Muscle of leg (tissue), 3 donors: ENCODE measurements at regions not wholly inside any gene's neighbourhood (a gene's known extent, or its start where the extent isn't known, plus 50 kb on each side); places are given as distances from the start of the nearest gene placed in this dataset.

Experiments
- DNase-seq: peaks from one replicate; pipeline ENCODE4 v3.0.0; 2013
- H3K27ac ChIP-seq: one replicate; pipeline ENCODE4 v1.5.1; 2013; ENCODE audit warnings: mild to moderate bottlenecking, low read length, control low read depth
- H3K27me3 ChIP-seq: one replicate; pipeline ENCODE4 v1.6.1; 2013; ENCODE audit warnings: low read length; ENCODE audit not compliant: control insufficient read depth, insufficient read depth
- H3K36me3 ChIP-seq: one replicate; pipeline ENCODE4 v1.6.1; 2013; ENCODE audit warnings: low read length; ENCODE audit not compliant: control insufficient read depth, insufficient read depth
- H3K4me1 ChIP-seq: one replicate; pipeline ENCODE4 v1.6.1; 2013; ENCODE audit warnings: low read length; ENCODE audit not compliant: control insufficient read depth, insufficient read depth
- H3K4me3 ChIP-seq: one replicate; pipeline ENCODE4 v1.5.1; 2013; ENCODE audit warnings: low read length, control low read depth
- H3K9me3 ChIP-seq: replicated peaks from 2 replicates; pipeline ENCODE4 v1.6.1; 2013; ENCODE audit warnings: low read depth, low read length; ENCODE audit not compliant: control insufficient read depth
- WGBS: methylation state at CpG from one replicate; pipeline ENCODE4 v1.1.5; 2013; ENCODE audit warnings: missing lambda C conversion rate; ENCODE audit not compliant: insufficient coverage; 5-methylcytosine and 5-hydroxymethylcytosine counted together

GRCh38 chr6:45812922-45813321 lies 202.7 kb downstream of the CLIC5 start:
- WGBS, result 43% methylated on average over 4 of the region's 6 CpGs
- H3K36me3 ChIP-seq, result no peaks in the 10 kb centered on the region
- no peak overlapping the region for H3K4me3 ChIP-seq
- no peaks in the 10 kb centered on the region for H3K9me3 ChIP-seq
- peaks cover 8% of the 10 kb centered on the region for H3K4me1 ChIP-seq
- no peak overlapping the region for H3K27ac ChIP-seq
- DNase-seq, result peak; percentile 60
- H3K27me3 ChIP-seq, result no peaks in the 10 kb centered on the region

- peaks cover 8% of the 10 kb centered on the region for H3K4me1 ChIP-seq
- no peaks in the 10 kb centered on the region for H3K27me3 ChIP-seq
- no peak overlapping the region for H3K27ac ChIP-seq
- no peaks in the 10 kb centered on the region for H3K9me3 ChIP-seq
- no peak overlapping the region for H3K4me3 ChIP-seq
- WGBS, result no CpG with 5 or more reads among the region's 1 CpG
- no peak for DNase-seq
- H3K36me3 ChIP-seq, result no peaks in the 10 kb centered on the region
These were observed 206.7 kb downstream of the CLIC5 start for GRCh38 chr6:45808917-45809316.

- 40% methylated on average over 1 of the region's 7 CpGs for WGBS
- Histone ChIP-seq H3K4me3 (no peak overlapping the region), H3K9me3 (no peaks in the 10 kb centered on the region), H3K4me1 (peaks cover 8% of the 10 kb centered on the region), H3K27ac (no peak overlapping the region), H3K36me3 (no peaks in the 10 kb centered on the region), H3K27me3 (no peaks in the 10 kb centered on the region)
- no peak for DNase-seq
These were observed 207.5 kb downstream of the CLIC5 start for GRCh38 chr6:45808042-45808645.

GRCh38 chr6:45807311-45808041 lies 208.2 kb downstream of the CLIC5 start:
- Histone ChIP-seq H3K4me1 (peaks cover 5% of the 10 kb centered on the region), H3K27ac (no peak overlapping the region), H3K36me3 (no peaks in the 10 kb centered on the region), H3K27me3 (no peaks in the 10 kb centered on the region), H3K4me3 (no peak overlapping the region), H3K9me3 (no peaks in the 10 kb centered on the region)
- no peak for DNase-seq
- no CpG with 5 or more reads among the region's 4 CpGs for WGBS

GRCh38 chr6:45806172-45806571 lies 209.5 kb downstream of the CLIC5 start:
- WGBS, result 94% methylated on average over 1 of the region's 1 CpG
- Histone ChIP-seq H3K9me3 (no peaks in the 10 kb centered on the region), H3K4me3 (no peak overlapping the region), H3K27ac (no peak overlapping the region), H3K36me3 (no peaks in the 10 kb centered on the region), H3K27me3 (no peaks in the 10 kb centered on the region), H3K4me1 (peaks cover 5% of the 10 kb centered on the region)
- no peak for DNase-seq

- Histone ChIP-seq H3K27ac (no peak overlapping the region), H3K4me3 (no peak overlapping the region), H3K36me3 (no peaks in the 10 kb centered on the region), H3K9me3 (no peaks in the 10 kb centered on the region), H3K4me1 (peaks cover under 1% of the 10 kb centered on the region), H3K27me3 (no peaks in the 10 kb centered on the region)
- no peak for DNase-seq
- 89% methylated on average over 4 of the region's 4 CpGs for WGBS
These were observed 212.6 kb downstream of the CLIC5 start for GRCh38 chr6:45803071-45803470.

GRCh38 chr6:45801471-45802289 lies 214.0 kb downstream of the CLIC5 start:
- no peaks in the 10 kb centered on the region for H3K27me3 ChIP-seq
- H3K27ac ChIP-seq, result no peak overlapping the region
- WGBS, result 33% methylated on average over 2 of the region's 10 CpGs
- peaks cover 2% of the 10 kb centered on the region for H3K4me1 ChIP-seq
- no peaks in the 10 kb centered on the region for H3K36me3 ChIP-seq
- H3K9me3 ChIP-seq, result no peaks in the 10 kb centered on the region
- no peak for DNase-seq
- no peak overlapping the region for H3K4me3 ChIP-seq

GRCh38 chr6:45800911-45801310 lies 214.7 kb downstream of the CLIC5 start:
- peak; percentile 59 for DNase-seq
- WGBS, result 0% methylated on average over 1 of the region's 5 CpGs
- Histone ChIP-seq H3K27ac (no peak overlapping the region), H3K36me3 (no peaks in the 10 kb centered on the region), H3K9me3 (no peaks in the 10 kb centered on the region), H3K4me1 (peaks cover 2% of the 10 kb centered on the region), H3K4me3 (no peak overlapping the region), H3K27me3 (no peaks in the 10 kb centered on the region)

- no CpG with 5 or more reads among the region's 3 CpGs for WGBS
- Histone ChIP-seq H3K4me1 (peaks cover 9% of the 10 kb centered on the region), H3K27ac (no peak overlapping the region), H3K36me3 (no peaks in the 10 kb centered on the region), H3K9me3 (no peaks in the 10 kb centered on the region), H3K27me3 (no peaks in the 10 kb centered on the region), H3K4me3 (no peak overlapping the region)
- DNase-seq, result no peak
These were observed 220.0 kb downstream of the CLIC5 start for GRCh38 chr6:45795678-45796077.

- no peak overlapping the region for H3K27ac ChIP-seq
- no peaks in the 10 kb centered on the region for H3K27me3 ChIP-seq
- no peaks in the 10 kb centered on the region for H3K9me3 ChIP-seq
- 100% methylated on average over 1 of the region's 3 CpGs for WGBS
- peak; percentile 44 for DNase-seq
- peaks cover 9% of the 10 kb centered on the region for H3K4me1 ChIP-seq
- no peak overlapping the region for H3K4me3 ChIP-seq
- no peaks in the 10 kb centered on the region for H3K36me3 ChIP-seq
These were observed 221.2 kb downstream of the CLIC5 start for GRCh38 chr6:45794465-45794864.
